ENCODE measurements at regions not wholly inside any gene's neighbourhood (a gene's known extent, or its start where the extent isn't known, plus 50 kb on each side); places are given as distances from the start of the nearest gene placed in this dataset.

- TF ChIP-seq POLR2A (IDR thresholded peaks at IDR 0.05): no peak
- no peak for TF ChIP-seq CTCF (IDR thresholded peaks at IDR 0.05)
- H3K27me3 ChIP-seq: no peaks in the 10 kb centered on the region
- no peaks in the 10 kb centered on the region for H3K36me3 ChIP-seq (replicated peaks in 1 of 2; ENCODE audit: insufficient read depth in 1 of 2, low read depth in 2 of 2)
- no peaks in the 10 kb centered on the region for H3K9me3 ChIP-seq
- DNase-seq (no peak), ATAC-seq (no peak)
- WGBS, 2 donors: 50 to 58% methylated on average over 2 of the region's 2 CpGs
- H3K27ac ChIP-seq: no peak overlapping the region
- intact Hi-C loops (cut with DNase I): no loop called here
- no peak overlapping the region for H3K4me3 ChIP-seq
- H3K4me1 ChIP-seq: no peaks in the 10 kb centered on the region
Measured at GRCh38 chr19:31180907-31181306, 168.3 kb downstream of the TSHZ3 start.

DNA sequence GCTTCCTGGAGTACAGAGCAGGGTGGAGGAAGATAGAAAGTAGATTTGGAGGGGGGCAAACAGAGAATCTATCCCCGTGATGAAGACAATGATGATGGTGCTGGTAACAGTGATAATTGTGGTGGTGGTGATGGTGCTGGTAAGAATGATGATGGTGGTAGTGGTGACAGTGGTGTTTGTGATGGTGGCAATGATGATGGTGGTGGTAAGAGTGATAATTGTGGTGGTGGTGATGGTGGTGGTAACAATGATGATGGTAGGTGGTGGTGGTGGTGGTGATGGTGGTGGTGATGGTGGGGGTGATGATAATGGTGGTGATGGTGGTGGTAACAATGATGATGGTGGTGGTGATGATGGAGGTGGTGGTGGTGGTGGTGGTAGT, 169.8 kb downstream of the TSHZ3 start:
- no peak for DNase-seq
- no peak overlapping the region for H3K4me3 ChIP-seq
- WGBS, 2 donors: 48 to 50% methylated on average over 1 of the region's 1 CpG
- no peaks in the 10 kb centered on the region for H3K9me3 ChIP-seq
- TF ChIP-seq POLR2A (IDR thresholded peaks at IDR 0.05) (no peak), CTCF (IDR thresholded peaks at IDR 0.05) (no peak)
- no peaks in the 10 kb centered on the region for H3K27me3 ChIP-seq
- intact Hi-C loops (cut with DNase I): no loop called here
- H3K27ac ChIP-seq: no peak overlapping the region
- no peaks in the 10 kb centered on the region for H3K4me1 ChIP-seq
- no peak for ATAC-seq
- no peaks in the 10 kb centered on the region for H3K36me3 ChIP-seq (replicated peaks in 1 of 2; ENCODE audit: insufficient read depth in 1 of 2, low read depth in 2 of 2)

DNA sequence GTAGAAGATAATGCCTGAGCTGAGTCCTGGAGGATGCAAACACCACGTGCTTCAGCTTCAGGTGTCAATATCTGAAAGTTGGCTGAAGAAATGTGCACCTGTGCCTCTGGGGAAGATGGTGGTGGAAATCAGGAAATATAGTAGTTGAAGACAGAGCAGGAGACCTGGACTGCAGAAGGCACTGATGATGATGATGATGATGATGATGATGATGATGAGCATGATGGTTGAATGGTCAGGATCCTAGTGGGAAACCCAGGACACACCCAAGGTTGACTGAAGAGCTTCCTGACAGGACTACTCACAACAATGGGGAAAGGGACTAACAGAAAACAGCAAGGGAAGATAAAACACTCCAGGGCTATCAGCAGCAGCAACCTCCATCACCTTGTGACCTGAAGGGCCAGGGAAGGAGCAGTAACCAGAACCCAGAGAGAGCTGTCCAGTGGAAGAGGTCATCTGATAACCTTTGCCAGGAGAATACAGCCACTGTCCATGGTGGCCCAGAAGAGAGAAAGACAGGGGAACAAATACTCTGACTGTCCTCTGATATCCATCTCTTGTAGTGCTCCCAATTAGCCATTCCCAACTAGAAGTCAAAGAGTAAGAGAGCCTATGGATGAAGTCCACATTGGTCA, 170.3 kb downstream of the TSHZ3 start:
- ATAC-seq (no peak), DNase-seq (no peak)
- 40 to 56% methylated on average over 1 of the region's 1 CpG for WGBS, 2 donors
- H3K9me3 ChIP-seq: no peaks in the 10 kb centered on the region
- no peak overlapping the region for H3K4me3 ChIP-seq
- H3K27me3 ChIP-seq: no peaks in the 10 kb centered on the region
- no peaks in the 10 kb centered on the region for H3K4me1 ChIP-seq
- no peak overlapping the region for H3K27ac ChIP-seq
- TF ChIP-seq CTCF (IDR thresholded peaks at IDR 0.05) (no peak), POLR2A (IDR thresholded peaks at IDR 0.05) (no peak)
- intact Hi-C loops (cut with DNase I): no loop called here
- no peaks in the 10 kb centered on the region for H3K36me3 ChIP-seq (replicated peaks in 1 of 2; ENCODE audit: insufficient read depth in 1 of 2, low read depth in 2 of 2)

GRCh38 chr19:31177246-31177645, 172.0 kb downstream of the TSHZ3 start:
- no peak for ATAC-seq
- Histone ChIP-seq H3K4me3 (no peak overlapping the region), H3K9me3 (no peaks in the 10 kb centered on the region), H3K36me3 (replicated peaks in 1 of 2; ENCODE audit: insufficient read depth in 1 of 2, low read depth in 2 of 2) (no peaks in the 10 kb centered on the region), H3K4me1 (no peaks in the 10 kb centered on the region), H3K27ac (no peak overlapping the region), H3K27me3 (no peaks in the 10 kb centered on the region)
- 39 to 41% methylated on average over 5 of the region's 5 CpGs for WGBS, 2 donors
- no peak for DNase-seq
- TF ChIP-seq POLR2A (IDR thresholded peaks at IDR 0.05) (no peak), CTCF (IDR thresholded peaks at IDR 0.05) (no peak)
- intact Hi-C loops (cut with DNase I): no loop called here

All from body of pancreas (tissue), 4 donors.